SW480 (cell line): ENCODE measurements at regions not wholly inside any gene's neighbourhood (a gene's known extent, or its start where the extent isn't known, plus 50 kb on each side); places are given as distances from the start of the nearest gene placed in this dataset.

Experiments
- DNase-seq: peaks from one replicate; pipeline ENCODE4 v3.0.0-alpha.2; 2016; ENCODE audit warnings: low spot score

DNA sequence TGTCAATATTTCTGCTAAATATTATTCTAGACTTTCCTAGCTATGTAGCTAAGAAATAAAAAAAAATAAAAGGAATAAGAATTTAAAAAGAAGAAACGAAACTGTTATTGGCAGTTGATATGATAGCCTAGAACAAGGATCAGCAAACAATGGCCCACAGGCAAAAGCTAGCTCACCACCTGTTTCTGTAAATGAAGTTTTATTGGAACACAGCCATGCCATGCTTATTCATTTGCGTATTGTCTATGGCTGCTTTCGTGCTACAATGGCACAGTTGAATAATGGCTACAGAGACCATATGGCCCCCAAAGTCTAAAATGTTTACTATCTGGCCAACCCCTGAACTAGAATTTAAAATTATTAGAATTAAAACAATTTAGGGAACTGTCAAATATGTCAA lies 952.6 kb upstream of the MAP3K7 start:
- DNase-seq = no peak

DNA sequence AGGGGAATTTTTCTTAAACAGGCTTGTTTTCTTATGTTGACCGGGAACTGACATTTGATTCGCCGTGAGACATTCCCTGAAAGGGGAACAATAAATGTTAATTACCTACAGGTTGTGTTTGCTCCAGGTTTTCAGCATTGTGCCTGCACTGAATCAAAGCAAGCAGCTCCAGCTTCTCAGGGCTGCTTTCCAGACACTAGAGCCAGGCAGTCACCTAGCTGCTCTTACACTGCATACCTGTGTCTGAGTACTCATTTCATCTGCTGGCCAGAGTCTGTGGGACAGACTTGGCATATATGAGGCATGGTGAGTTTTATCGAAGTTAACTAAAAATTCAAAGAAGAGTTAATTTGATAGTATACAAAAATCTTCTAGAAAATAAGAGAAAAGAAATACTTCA lies 951.8 kb upstream of the MAP3K7 start:
- no peak for DNase-seq

DNA sequence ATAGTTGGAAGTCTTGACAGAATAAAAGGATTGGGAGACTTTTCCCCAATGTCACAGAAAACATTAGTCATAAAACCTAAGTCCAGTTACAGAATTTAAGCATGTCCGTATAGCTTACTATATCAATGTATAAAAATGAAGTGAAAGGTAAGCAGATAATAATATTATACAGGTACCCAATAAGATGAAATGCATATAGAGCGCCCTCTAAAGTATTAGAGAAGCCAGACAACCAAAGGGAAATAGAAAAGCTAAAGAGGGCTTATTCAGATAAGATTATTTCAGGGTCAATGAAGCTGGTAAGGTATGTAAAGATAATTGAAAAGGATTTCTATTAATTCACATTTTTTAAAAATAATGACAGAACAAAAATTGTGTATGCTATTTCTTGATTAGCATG lies 947.7 kb upstream of the MAP3K7 start:
- no peak for DNase-seq

DNA sequence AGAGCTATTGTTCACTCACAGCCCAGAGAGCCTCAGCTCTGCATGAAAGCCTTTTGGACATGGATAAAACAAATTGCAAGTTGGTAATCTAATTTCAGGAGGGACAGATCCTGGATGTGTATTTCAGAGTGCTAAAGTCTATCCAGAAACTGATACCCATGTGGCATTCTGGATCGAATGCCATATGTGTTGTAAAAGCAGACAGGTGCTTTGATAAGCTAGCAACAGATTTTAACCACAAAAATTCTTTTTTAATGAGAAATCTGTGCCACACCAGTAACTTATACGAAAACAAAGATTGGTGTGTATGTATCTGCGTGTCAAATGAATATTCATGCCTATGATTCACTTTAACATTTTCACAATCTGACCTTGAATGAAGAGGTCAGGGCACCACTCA lies 936.6 kb upstream of the MAP3K7 start:
- no peak for DNase-seq

DNA sequence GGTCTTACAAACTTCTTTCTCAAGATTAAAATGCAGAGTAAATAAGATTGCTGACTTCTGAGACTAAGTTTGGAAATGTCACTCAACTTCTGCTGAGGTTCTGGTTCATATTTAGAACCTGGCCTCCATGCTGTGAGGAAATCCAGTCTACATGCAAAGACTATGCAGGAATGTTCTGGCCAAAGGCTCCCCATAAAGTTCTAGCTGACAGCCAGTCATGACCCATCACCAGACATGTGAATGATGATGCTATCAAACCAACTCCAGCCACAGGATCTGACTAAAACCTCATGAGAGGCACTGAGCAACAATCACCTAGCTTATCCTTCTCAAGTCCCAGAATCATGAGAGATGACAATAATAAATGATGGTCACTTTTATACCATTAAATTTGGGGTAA lies 935.1 kb upstream of the MAP3K7 start:
- DNase-seq = no peak

DNA sequence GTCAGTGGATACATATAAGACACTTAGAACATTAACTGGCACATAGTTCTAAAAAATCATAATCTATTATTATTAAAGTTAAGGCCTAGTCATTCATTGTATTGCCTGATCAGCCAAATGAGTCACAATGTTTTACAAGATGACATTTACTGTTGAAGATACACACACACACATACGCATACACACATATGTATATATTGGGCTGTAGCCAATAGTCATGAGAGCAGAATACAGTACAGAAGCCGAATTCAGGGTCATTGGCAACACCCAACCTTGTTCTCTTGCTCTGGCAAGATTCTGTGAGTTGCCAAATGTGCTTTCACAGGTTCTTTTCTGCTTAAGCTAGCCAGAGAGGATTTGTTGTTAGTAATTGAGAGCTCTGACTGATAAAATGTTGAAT lies 922.8 kb upstream of the MAP3K7 start:
- no peak for DNase-seq

DNA sequence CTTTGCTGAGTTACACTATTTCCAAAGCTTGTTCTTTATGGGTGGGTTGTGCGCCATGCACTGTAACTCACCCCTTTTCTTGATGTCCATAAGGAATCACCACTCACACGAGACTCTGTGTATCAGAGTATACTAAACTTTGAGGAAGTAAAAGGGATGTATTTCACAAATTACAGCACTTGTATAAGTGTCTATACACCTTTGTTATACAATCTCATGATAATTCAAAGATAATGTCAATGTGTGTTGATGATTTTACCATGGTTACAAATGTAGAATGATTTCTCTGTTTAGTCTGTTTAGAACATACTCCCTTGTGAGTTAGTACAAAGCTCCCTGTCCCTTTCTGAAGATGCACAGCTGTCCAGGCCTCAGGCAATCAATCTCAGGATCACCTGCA lies 922.2 kb upstream of the MAP3K7 start:
- no peak for DNase-seq

DNA sequence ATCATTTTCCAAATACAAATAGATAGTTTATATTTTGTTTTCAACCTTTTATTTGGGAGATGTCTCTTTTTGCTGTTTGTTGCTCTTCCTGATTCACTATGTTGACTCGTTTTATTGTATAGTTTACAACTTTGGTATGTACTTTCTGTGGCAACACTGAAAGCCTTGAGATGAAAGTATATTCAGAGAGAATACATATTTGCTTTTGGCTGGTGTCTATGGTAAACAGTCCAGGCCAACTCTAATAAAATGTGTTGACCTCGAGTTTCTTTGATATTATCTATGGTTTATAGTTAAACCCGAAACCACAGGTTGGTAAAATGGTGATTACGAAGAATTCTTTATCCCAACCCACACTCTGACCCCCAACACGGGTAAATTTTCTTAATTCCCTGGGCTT lies 919.6 kb upstream of the MAP3K7 start:
- no peak for DNase-seq

DNA sequence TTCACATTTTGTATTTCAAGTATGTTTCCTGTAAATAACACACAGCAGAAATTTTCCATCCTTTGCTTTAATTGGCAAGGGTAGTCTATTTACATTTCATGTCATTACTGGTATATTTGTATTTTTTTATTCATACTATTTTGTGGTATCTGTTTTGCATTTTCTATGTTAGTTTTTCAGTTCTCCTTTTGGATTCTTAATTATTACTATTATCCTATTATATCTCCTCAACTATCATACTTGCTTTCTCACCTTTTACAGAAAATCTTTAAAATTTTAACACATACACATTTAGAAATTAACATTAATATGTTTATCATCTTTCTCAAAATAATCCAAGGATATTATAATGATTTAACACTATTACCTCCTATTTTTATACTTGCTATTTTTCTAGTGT lies 918.3 kb upstream of the MAP3K7 start:
- DNase-seq = no peak

DNA sequence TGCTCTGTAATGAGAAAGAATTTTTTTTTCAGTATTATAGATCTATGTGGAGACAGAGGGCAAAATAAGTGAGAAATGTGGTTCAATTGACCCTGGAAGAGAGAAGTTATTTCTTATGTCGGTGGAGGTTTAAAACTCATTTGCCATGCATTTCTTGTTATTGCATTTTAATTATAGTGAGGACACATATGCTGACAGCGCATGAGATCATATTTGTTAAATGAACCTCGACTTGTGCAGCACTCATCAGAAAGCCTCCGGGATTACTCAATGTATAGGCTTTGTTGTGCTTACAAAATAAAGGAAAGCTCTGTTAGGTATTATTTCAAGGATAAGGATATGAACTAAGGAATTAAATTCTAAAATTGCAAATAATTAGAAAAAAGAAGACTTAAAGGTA lies 915.1 kb upstream of the MAP3K7 start:
- DNase-seq = no peak

DNA sequence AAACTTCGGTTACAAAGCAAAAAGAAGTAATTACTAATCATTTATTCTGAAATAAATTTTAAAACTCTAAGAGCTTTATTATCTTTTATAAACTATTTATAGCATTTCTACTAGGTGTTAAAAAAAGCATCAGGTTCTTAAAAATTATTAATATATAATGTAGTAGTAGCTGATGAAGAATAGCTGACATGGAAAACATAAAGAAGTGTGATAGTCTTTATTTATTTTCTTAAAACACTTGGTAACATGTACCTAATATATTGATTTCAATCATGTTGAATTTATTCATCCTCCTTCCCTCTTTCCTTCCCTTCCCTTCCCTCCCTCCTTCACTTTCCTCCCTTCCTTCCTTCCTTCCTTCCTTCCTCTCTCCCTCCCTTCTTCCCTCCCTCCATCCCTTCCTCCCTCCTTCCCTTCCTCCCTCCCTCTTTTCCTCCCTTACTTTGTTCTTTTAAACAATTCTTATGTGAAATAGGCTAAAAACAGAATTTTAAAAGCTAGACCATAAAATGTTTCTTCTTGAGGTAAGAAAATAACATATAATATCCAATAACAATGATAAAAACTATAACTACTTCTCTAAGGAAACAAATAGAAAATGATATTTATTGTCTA lies 913.9 kb upstream of the MAP3K7 start:
- no peak for DNase-seq

DNA sequence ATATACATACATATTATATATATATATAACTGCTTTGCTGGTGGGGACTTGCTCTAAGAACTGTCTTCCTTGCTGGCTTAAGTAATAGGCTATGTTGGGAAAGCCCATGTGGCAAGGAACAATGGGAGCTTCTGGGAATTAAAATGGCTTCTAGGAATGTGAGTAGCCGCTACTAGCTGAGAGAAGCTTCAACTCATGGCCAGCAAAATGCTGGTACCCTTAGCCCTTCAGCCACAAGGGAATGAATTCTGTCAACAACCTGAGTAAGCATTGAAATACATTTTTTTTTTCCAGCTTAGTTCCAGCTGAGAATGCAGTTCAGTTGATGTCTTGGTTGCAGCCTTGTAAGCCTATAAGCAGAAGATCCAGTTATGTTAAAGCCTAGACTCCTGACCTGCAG lies 911.7 kb upstream of the MAP3K7 start:
- no peak for DNase-seq

DNA sequence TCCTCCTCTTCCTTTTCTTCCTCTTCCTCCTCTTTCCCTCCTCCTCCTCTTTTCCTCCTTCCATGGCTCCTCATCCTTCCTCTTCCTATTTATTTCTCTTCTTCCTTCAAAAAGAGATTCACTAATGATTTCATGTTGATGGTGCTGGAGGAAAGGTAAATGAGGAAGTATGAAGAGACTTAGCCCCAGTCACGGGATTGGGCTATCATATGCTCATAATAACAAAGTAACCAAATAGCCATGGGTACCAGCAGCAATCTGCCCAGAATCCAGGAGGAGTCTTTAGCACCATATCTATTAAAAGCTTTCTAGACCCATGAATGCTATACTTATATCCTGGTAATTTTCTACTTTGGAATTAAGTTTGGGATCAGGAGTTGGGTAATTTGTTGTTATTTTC lies 910.9 kb upstream of the MAP3K7 start:
- no peak for DNase-seq

DNA sequence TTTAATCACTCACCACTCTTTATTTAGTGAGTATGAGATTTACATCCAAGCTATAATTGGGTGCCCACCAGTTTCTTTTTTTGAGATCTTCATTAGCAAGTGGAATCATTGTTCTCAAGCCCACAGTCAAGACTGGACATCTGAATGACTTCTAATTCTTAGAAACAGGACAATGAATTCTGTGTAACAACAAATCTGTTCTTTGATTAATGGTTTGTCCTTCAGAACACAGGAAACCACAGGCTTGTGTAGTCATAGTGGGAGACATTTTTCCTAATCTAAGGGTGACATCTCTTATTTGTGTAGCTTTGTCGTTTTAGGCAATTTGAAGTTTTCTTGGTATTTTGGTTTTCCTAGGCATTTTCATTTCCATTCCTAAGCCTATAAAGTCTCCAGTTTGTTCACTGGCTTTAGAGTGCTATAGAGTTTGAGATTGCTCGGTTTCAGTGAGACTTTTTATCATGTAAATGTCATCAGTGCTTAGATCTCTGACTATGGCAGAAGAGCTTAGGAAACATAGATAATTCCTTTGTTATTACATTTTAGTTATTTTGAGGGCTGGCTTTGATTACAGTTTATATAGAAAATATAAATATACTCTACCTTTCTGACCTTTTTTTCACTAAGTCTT lies 903.9 kb upstream of the MAP3K7 start:
- no peak for DNase-seq

DNA sequence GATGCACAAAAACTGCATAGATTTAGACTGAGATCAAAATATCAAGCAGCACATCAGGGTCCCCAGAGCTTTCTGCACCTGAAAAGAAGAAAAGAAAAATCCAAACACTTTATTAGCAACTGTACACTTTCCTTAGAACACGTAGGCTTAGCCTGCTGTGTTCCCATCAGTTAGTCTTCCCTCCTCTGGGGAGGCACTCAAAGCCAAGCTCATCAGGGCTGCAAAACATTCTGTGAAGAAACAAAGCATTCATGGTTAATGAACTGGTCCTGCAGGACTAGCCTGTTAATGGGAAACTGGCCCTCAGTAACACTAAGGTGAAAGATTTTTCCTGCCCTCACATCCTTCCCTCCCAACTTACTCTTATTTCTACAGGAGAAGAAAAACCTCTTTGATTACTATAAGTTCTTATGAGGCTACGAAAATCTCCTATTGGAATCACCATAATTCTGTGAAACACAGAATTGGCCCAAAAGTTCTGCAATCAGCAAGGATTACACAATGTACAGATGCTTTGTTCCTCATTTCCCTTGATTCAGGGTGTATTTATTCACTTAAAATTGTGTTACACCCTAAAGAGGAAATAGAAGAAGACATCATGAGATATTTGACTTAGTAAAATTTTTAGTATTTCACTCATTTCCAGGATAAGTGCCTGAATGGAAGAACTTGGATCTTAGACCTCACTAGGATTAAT lies 901.0 kb upstream of the MAP3K7 start:
- DNase-seq = no peak

DNA sequence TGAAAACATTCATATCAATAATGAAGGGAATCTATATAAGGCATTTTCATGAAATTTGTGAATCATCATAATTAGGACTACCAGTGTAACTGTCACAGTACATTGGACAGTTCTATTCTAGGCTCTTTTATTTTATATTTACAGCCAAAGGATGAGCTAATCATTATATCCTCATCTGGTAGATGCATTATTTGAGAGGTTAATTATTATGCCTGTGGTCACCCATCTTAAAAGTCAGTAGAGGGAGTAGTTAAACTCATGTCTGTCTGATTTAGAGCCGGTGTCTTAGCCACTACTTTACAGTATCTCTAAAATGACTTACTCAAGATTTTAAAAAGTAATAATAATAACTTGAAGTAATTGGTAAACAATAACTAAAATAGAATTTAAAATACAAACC lies 899.3 kb upstream of the MAP3K7 start:
- DNase-seq = no peak

DNA sequence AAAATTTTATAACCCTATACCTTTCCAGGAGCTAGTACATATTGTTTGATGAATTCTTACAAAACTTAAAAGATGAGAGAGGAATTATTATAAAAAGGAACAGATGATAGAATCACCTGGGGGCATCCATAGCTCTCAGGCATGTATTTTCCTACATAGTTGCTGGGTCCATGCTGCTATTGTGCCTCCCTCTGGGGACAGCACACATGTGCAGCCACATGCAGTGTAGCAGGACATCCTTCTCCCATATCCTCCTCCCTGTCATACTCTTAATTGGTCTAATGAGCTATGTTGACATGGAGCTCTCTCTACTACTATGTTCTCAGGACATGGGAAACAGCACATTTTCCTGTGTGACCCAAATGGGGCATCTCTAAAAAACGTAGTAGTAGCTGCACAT lies 898.2 kb upstream of the MAP3K7 start:
- no peak for DNase-seq

DNA sequence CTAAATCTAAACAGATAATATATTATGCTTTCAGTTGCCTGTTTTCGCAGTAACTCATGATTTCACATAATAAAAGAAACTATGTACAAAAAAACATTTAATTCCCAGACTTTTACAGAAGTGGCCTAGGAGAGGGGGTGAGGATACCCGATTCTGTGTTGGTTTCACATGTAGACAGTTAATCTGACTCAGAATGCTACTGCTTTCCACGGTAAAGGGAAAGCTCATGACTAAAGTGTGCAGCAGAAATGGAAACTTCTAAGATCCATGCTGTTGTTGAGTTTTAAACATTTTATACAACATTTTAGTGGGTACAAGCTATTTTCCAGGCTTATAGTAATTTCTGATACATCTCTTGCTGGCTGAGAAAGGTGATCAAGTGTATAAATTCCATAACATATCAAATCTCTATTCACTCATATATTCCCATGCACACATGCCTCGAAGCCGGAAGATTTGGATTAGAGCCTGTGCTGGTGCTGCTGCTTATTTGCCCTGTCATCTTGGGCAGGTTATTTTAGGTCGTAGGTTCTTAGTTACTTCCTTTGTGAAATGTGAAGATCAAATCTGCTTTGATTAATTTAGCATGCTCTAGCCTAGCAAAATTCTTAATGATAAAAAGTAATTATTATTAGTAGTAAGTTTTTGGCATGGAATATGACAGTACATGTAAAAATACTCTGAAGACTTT lies 896.7 kb upstream of the MAP3K7 start:
- no peak for DNase-seq

DNA sequence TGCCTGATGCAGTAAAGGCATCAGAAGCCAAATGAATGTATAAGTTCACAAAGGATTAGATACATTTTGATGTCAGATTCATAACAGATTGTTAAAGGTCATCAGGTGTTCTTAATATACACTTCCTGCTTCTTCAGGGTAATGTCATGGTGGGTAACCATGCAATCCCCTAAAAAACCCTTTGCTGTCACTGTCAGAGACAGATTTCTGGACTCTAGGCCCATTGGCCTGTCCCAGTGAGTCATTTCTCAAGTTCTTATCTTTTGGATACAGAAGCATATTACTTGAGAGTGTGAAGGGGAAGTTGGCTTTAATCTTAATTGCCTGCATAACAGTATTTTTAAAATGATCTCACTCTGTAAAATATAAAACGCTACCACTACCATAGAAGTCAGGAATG lies 895.6 kb upstream of the MAP3K7 start:
- DNase-seq = no peak

DNA sequence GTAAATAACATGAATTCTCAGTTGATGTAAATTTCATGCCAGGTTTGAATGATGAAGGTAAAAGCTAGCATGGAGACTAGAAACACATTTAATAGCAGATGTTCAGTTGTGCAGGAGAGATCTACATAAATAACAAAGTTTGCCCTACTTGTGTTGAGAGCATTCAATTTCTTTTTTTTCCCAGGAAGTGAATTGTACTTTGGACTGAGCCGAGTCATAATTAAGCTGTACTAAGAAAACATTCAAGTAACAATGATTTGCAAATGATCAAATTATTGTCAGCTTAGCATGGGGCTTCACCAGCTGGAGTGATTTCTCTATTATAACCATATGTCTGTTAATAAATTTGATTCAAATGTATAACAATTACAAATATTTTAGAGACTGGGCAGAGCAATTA lies 893.5 kb upstream of the MAP3K7 start:
- DNase-seq = no peak

DNA sequence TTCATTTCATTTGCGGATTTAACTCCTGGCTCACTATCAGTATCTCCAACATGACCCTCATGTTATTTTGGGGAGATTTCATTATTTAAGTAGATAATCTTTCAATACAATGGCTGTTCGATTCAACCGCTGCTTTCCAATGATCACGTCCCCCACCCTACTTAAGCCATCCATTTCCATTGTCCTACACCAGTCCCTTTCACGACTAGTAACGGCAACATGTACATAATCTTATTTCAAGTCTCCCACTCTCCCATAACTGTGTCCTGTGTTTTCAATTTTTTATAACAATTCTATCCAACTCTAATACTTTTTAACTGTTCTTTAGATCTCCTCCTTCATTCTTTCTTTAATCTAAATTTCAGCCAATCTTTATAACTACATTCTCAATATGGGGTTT lies 890.8 kb upstream of the MAP3K7 start:
- no peak for DNase-seq

DNA sequence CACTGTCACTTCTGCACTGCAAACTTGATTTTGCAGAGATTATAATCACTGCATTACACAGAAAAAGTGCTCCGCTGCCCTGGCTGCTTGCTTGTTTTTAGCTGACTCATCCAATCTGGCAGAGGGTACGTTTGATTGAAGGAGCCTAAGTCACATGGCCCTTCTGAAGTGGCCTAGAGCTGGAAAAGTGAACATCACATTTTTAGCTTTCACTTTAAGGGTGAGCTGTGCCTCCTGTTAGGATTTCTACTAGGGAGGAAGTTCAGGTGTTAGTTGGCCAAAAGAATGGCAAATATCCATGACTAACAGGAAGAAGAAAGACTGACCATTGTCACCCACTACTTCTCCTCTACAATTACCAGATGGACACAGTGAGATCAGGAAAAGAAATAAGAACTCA lies 889.1 kb upstream of the MAP3K7 start:
- DNase-seq = peak; percentile 13

DNA sequence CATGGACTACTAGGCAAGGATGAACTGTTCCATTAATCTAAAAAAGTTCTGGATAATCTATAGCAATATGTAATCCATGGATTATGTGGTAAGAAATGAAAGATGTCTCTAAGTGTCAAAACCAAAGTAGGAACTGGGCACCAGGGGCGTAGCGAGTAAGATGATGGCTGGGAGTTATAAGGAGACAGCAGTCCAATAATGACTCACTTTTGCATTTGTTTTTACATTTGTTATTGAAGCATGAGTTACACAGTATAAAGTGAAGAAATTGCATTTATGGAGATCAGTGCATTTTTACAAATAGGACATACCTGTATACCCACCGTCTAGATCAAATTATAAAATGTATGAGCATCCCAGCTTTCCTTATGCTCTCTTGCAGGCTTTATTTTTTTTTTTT lies 878.5 kb upstream of the MAP3K7 start:
- DNase-seq = no peak
